Natural killer cell treated with Interleukin-12 subunit alpha and Interleukin-12 subunit beta and Interleukin-15 and Interleukin-18, amount 100 ng/mL, for 72 hours (primary cell): ENCODE measurements at regions not wholly inside any gene's neighbourhood (a gene's known extent, or its start where the extent isn't known, plus 50 kb on each side); places are given as distances from the start of the nearest gene placed in this dataset.
A peak's percentile ranks its signal among the peaks of the same experiment; 100 is the strongest.
"Not testable (repeated sequence)": the region's sequence is repeated elsewhere in the genome, so short reads cannot be mapped to it uniquely, and the experiment has no call there.

Experiments
- ATAC-seq, 2 donors: fragments of 150-1000 bp; cut with Tn5 transposase in 1 of 2; sonication (Bioruptor Pico), chemical (Tn5 transposase) in 1 of 2; 2 replicates each; pipeline ENCODE4 v1.10.0; 2021
- DNase-seq: peaks from one replicate; pipeline ENCODE4 v3.0.0; 2022; ENCODE audit warnings: low spot score
- H3K27ac Mint-ChIP-seq, 2 donors: 1 replicate in 1 of 2; 2 replicates in 1 of 2; pipeline ENCODE4 v1.8.0; 2022; ENCODE audit warnings: mixed read lengths in 2 of 2, mild to moderate bottlenecking in 1 of 2, moderate library complexity in 1 of 2
- H3K27me3 Mint-ChIP-seq, 2 donors: 1 replicate in 1 of 2; 2 replicates in 1 of 2; pipeline ENCODE4 v1.8.0; 2022; ENCODE audit warnings: mixed read lengths in 2 of 2
- H3K36me3 Mint-ChIP-seq: one replicate; pipeline ENCODE4 v1.8.0; 2022; ENCODE audit warnings: mixed read lengths
- H3K4me1 Mint-ChIP-seq, 2 donors: 1 replicate in 1 of 2; 2 replicates in 1 of 2; pipeline ENCODE4 v1.8.0; 2022; ENCODE audit warnings: low read depth in 2 of 2, mixed read lengths in 2 of 2, mild to moderate bottlenecking in 1 of 2
- H3K4me3 Mint-ChIP-seq: one replicate; pipeline ENCODE4 v1.8.0; 2022; ENCODE audit warnings: mixed read lengths
- H3K9me3 Mint-ChIP-seq: 2 replicates; pipeline ENCODE4 v1.8.0; 2022; ENCODE audit warnings: mixed read lengths

DNA sequence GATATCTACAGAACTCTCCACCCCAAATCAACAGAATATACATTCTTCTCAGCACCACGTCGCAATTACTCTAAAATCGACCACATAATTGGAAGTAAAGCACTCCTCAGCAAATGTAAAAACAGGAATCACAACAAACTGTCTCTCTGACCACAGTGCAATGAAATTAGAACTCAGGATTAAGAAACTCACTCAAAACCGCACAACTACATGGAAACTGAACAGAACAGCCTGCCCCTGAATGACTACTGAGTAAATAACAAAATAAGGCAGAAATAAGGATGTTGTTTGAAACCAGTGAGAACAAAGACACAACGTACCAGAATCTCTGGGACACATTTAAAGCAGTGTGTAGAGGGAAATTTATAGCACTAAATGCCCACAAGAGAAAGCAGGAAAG, 156.3 kb upstream of the SPRY1 start:
- not testable (repeated sequence) for H3K4me3 Mint-ChIP-seq, H3K27me3 Mint-ChIP-seq, H3K36me3 Mint-ChIP-seq, H3K4me1 Mint-ChIP-seq, H3K27ac Mint-ChIP-seq, H3K9me3 Mint-ChIP-seq, ATAC-seq, DNase-seq

DNA sequence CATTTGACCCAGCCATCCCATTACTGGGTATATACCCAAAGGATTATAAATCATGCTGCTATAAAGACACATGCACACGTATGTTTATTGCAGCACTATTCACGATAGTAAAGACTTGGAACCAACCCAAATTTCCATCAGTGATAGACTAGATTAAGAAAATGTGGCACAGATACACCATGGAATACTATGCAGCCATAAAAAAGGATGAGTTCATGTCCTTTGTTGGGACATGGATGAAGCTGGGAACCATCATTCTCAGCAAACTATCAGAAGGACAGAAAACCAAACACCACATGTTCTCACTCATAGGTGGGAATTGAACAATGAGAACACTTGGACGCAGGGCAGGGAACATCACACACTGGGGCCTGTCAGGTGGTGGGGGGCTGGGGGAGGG, 153.4 kb upstream of the SPRY1 start:
- not testable (repeated sequence) for H3K36me3 Mint-ChIP-seq, H3K9me3 Mint-ChIP-seq, DNase-seq, H3K4me3 Mint-ChIP-seq, H3K4me1 Mint-ChIP-seq, ATAC-seq, H3K27me3 Mint-ChIP-seq, H3K27ac Mint-ChIP-seq

DNA sequence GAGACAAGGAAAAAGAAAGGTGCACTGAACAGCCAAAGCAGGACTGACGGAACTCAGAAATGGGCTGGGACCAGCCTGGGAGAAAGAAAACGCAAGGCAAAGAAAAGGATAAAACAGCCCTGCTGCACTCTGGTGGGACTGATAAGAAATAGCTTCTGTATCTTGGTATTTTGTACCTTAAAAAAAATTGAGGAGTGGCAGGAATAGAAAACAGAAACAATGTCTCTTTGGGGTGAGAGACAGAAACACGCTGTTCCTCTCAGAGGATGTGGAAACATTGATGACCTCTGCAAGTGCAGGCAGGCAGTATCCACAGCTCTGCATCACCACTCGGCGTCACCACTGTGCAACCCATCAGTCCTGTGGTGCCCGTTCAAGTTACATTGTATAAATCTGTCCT, 152.5 kb upstream of the SPRY1 start:
- peak; percentile 48 to 61 for ATAC-seq
- H3K36me3 Mint-ChIP-seq: peaks cover 4% of the 10 kb centered on the region
- no peak overlapping the region for H3K27ac Mint-ChIP-seq
- no peak for DNase-seq
- H3K4me3 Mint-ChIP-seq: no peak overlapping the region
- H3K27me3 Mint-ChIP-seq: no peaks in the 10 kb centered on the region
- no peaks in the 10 kb centered on the region for H3K9me3 Mint-ChIP-seq
- peaks cover 7 to 12% of the 10 kb centered on the region in 2 donors for H3K4me1 Mint-ChIP-seq

DNA sequence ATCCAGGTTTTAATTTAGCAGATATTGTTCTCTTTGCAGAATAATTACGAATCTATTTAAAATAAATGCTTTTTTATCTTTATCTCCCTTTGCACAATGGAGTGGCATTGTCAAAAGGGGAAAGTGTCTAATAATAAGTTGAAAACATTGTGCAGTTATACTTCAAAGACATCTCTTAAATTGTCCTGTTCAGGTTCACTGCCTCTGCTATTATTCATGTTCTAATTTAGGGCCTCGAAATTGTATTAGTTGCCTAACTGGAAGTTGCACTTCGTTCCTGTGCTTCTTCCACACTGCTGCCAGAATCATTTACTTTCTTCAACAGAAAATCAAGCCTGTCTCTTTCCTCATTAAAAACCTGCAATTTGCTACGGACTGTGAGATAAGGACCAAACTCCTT, 150.5 kb upstream of the SPRY1 start:
- Mint-ChIP-seq H3K36me3 (no peaks in the 10 kb centered on the region), H3K4me3 (no peak overlapping the region), H3K27ac (no peak overlapping the region), H3K9me3 (no peaks in the 10 kb centered on the region), H3K27me3 (no peaks in the 10 kb centered on the region), H3K4me1 (peaks cover 7 to 12% of the 10 kb centered on the region in 2 donors)
- ATAC-seq (no peak), DNase-seq (no peak)

DNA sequence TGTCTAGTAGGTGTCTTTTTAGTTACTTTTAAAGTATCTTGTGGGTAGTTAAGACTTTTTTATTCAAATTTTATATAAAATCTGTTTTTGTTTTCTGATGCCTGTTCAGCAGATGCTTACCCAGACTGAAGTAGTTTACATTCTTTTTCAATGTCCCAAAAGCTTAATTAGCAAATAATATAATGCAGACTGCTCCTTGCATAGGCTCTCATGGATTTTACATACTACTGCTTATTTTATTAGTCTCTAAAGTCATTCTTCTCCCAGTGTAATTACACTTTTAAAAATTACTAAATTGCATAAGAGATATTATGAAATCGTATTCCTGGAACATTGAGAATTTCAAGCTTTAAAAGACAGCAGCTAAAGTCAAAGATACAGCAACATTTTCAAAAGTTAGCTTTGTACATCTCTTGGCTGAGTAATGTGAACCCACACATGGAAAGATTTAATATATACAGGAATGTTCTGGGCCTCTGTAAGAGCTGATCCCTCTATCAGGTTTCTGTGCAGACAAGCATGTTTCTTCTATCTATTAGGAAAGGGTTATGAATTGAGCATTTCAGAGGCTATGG, 148.4 kb upstream of the SPRY1 start:
- H3K4me3 Mint-ChIP-seq: no peak overlapping the region
- DNase-seq (no peak), ATAC-seq (no peak)
- no peaks in the 10 kb centered on the region for H3K9me3 Mint-ChIP-seq
- H3K4me1 Mint-ChIP-seq: peaks cover 7 to 16% of the 10 kb centered on the region in 2 donors
- H3K27ac Mint-ChIP-seq: no peak overlapping the region
- H3K36me3 Mint-ChIP-seq: no peaks in the 10 kb centered on the region
- H3K27me3 Mint-ChIP-seq: no peaks in the 10 kb centered on the region

DNA sequence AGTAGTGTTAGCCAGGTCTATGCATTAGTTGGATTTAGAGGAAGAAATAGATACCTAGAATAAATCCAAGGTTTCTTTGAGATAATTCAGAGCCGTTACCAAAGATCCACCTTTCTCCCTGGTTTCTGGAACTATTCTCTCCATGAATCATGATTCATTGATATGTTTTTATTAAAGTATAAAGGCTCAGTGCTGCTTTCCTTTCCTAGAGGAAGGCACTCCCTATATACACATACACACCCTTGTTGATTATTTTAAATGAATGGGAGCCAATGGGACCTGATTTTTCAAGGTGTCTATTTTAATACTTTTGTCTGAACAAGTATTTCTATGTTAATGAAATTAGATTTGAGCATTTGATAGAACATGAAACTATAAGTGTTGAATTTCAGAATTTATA, 146.8 kb upstream of the SPRY1 start:
- ATAC-seq: no peak
- Mint-ChIP-seq H3K4me3 (no peak overlapping the region), H3K27me3 (no peaks in the 10 kb centered on the region), H3K36me3 (no peaks in the 10 kb centered on the region), H3K9me3 (no peaks in the 10 kb centered on the region), H3K4me1 (peaks cover 11 to 17% of the 10 kb centered on the region in 2 donors), H3K27ac (no peak overlapping the region)
- no peak for DNase-seq

DNA sequence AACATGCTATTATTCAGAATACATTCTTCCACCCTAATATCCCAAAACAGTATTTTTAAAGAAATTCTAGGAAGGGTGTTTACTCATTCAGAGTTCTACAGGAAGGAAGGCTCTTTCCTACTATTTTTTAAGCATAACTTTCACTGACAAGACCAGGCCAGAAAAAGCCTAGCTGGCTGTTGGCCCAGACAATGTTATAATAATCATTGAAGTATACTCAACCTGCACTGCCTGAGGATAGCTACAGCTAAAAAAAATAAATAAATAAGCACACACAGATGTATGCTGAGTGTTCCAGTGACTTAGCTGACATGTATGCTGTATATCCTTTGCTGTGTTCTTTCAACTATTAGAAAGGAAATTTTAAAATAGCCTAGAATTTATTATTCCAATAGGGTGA, 145.8 kb upstream of the SPRY1 start:
- Mint-ChIP-seq H3K36me3 (no peaks in the 10 kb centered on the region), H3K27me3 (no peaks in the 10 kb centered on the region)

DNA sequence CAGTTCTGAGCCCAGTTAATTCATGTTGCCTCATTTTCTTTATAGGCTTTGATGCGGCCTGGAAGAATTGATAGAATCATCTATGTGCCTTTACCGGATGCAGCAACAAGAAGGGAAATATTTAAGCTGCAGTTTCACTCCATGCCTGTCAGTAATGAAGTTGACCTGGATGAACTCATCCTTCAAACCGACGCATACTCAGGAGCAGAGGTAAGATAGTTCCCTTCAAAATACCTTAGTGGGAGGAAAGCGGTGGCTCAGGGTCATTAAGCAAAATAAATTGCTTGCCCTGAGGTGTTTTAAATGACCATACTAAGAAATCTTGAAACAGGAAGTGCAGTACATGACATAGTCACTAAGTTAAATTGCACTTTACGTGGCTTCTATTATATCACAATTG, 140.6 kb upstream of the SPRY1 start:
- Mint-ChIP-seq H3K27me3 (no peaks in the 10 kb centered on the region), H3K36me3 (peaks cover 4% of the 10 kb centered on the region), H3K27ac (peak overlapping the region in 1 of 2 donors; percentile 84), H3K4me3 (no peak overlapping the region), H3K4me1 (peaks cover 34 to 42% of the 10 kb centered on the region in 2 donors), H3K9me3 (no peaks in the 10 kb centered on the region)
- no peak for DNase-seq
- ATAC-seq: no peak

More for the DNA sequence above, 145.8 kb upstream of the SPRY1 start:
- no peak overlapping the region for H3K27ac Mint-ChIP-seq
- H3K9me3 Mint-ChIP-seq: no peaks in the 10 kb centered on the region
- ATAC-seq (no peak), DNase-seq (no peak)
- H3K4me1 Mint-ChIP-seq: peaks cover 13 to 19% of the 10 kb centered on the region in 2 donors
- H3K4me3 Mint-ChIP-seq: no peak overlapping the region

DNA sequence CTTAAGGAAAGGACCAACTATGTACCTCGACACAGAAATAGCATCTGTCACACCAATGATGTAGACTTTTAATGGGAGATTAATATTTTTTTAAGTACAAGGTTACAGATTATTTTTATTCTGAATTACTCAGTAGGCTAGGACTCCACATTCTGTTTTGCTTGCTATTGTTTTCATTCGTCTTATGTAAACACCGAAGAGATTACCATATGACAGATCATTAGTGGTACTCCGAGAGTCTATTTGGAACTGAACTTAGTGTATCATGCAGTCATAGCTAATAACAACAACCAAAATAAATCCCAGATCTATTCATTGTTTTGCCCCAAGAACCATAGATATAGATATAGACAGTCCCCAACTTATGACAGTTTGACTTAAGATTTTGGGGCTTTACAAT, 139.7 kb upstream of the SPRY1 start:
- no peaks in the 10 kb centered on the region for H3K9me3 Mint-ChIP-seq
- peaks cover 4% of the 10 kb centered on the region for H3K36me3 Mint-ChIP-seq
- peak overlapping the region in 1 of 2 donors; percentile 84 for H3K27ac Mint-ChIP-seq
- H3K4me3 Mint-ChIP-seq: peak overlapping the region; percentile 71
- ATAC-seq (no peak), DNase-seq (no peak)
- no peaks in the 10 kb centered on the region for H3K27me3 Mint-ChIP-seq
- H3K4me1 Mint-ChIP-seq: peaks cover 34 to 42% of the 10 kb centered on the region in 2 donors

DNA sequence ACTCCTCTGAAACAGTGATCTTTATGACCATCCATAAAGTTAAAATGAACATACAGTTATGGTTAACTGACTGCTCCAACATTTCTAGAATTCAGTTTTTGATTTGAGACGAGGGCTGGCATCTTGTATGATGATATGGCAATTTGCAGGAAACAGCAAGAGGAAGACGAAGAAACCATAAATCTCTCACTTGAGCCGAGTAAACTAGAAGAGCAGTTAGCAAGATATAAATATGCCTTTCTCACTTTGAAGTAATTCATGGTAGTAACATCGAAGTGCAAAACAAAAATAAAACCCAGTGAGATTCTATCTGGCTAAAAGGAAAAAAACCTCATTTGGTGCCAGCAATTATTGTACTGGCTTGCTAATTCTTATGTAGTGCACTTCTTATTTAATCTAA, 139.0 kb upstream of the SPRY1 start:
- peaks cover 33 to 42% of the 10 kb centered on the region in 2 donors for H3K4me1 Mint-ChIP-seq
- ATAC-seq (no peak), DNase-seq (no peak)
- H3K27ac Mint-ChIP-seq: peak overlapping the region; percentile 59 to 84
- H3K9me3 Mint-ChIP-seq: no peaks in the 10 kb centered on the region
- peaks cover 4% of the 10 kb centered on the region for H3K36me3 Mint-ChIP-seq
- H3K4me3 Mint-ChIP-seq: peak overlapping the region; percentile 71
- H3K27me3 Mint-ChIP-seq: no peaks in the 10 kb centered on the region

DNA sequence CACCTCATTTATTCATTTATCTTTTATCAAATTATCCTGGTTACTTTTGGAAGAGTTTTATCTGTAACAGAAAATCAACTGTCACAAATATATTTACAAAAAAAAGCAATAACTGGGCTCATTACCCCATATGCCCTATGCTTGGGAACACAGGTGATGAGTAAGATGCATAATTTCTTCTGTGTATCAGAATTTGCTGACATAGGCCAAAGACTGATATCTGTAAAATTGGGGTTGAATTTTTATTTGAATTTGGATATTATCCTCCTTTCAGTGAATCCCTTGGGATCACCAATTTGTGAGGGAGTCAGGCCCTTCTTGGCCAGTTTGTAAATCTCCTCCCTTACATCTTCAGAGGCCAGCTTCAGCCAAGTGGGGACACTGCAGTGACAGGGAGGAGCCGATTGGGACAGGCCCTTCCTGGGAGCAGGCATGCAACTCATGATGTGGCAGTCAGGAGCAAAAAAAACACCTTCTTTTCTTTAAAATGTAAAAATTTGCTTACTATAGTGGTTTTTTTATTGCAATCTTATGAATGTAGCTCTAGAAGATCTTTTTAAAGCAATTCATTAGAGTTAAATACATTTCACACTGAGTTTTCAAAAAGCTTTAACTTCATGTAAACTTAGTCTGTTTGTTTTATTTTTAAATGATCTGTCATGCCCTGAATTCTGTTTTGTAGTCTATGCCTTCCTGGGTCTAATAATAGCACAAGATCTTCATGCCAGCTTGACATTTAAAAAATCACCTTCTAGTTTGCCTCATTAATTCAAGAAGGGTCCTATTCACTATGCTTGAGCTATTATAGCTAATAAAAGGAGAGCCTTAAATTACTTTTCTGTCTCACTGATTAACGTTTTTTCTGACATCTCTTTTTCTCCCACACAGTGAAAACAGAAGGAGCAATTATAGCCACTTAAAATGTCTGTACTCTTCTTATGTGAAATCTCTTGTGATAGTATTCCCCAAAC, 136.6 kb upstream of the SPRY1 start:
- H3K27ac Mint-ChIP-seq: peak overlapping the region in 1 of 2 donors; percentile 10
- no peaks in the 10 kb centered on the region for H3K9me3 Mint-ChIP-seq
- no peaks in the 10 kb centered on the region for H3K27me3 Mint-ChIP-seq
- H3K4me1 Mint-ChIP-seq: peaks cover 24 to 31% of the 10 kb centered on the region in 2 donors
- peaks cover 4% of the 10 kb centered on the region for H3K36me3 Mint-ChIP-seq
- H3K4me3 Mint-ChIP-seq: no peak overlapping the region
- ATAC-seq: no peak
- DNase-seq: no peak

DNA sequence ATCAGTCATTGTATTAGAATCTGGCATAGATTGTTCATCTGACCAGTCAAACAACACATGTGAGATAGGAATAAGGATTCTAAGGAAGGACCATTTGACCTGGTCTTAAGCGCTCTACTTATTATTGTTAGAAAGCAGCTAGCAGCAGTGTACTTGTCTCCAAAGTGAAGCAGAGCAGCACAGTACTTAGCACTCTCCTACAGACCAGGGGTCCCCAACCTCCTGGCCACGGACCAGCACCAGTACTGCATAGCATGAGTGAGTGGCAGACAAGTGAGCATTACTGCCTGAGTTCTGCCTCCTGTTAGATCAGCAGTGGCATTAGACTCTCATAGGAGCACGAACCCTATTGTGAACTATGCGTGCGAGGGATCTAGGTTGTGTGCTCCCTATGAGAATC, 135.9 kb upstream of the SPRY1 start:
- DNase-seq (no peak), ATAC-seq (no peak)
- H3K4me3 Mint-ChIP-seq: no peak overlapping the region
- peaks cover 4% of the 10 kb centered on the region for H3K36me3 Mint-ChIP-seq
- peak overlapping the region in 1 of 2 donors; percentile 10 for H3K27ac Mint-ChIP-seq
- peaks cover 24 to 31% of the 10 kb centered on the region in 2 donors for H3K4me1 Mint-ChIP-seq
- no peaks in the 10 kb centered on the region for H3K27me3 Mint-ChIP-seq
- no peaks in the 10 kb centered on the region for H3K9me3 Mint-ChIP-seq

DNA sequence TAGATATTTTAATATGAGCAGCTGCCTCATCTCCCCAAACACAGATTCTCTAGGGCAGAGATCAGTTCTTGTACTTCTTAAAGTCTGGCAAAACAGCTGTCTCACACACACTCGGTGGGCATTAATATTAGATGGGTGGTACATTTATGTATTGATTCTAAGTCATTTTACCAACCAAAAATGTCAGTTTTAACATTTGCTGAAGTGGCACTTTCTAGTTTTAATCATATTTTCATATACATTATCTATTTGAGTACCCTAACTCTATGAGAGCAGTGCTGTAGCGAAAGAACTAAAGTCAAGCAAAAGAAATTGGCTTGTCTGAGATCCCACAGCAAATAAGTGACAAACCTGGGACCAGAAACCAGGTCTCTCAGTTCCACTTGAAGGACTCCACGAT, 134.5 kb upstream of the SPRY1 start:
- Mint-ChIP-seq H3K4me1 (peaks cover 15 to 19% of the 10 kb centered on the region in 2 donors), H3K36me3 (peaks cover 4% of the 10 kb centered on the region), H3K27me3 (no peaks in the 10 kb centered on the region), H3K4me3 (no peak overlapping the region), H3K27ac (no peak overlapping the region), H3K9me3 (no peaks in the 10 kb centered on the region)
- DNase-seq (no peak), ATAC-seq (no peak)

DNA sequence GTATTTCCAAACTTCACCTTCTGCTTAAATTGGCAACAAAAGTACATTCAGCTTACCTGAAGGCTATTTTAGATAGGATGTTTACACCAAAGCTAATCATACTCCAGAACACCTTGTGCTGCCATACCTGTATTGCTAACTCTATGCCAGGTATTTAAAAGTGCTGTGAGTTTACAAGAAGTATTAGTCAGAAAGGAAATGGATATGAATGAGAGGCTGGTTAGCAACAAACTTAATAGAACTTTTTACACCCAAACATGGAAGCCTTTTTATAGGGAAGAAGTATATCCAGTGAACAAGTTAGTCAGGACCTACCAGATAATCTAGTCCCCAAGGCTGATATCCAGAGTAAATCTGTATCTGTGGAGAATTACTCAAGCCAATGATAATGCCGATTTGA, 131.2 kb upstream of the SPRY1 start:
- DNase-seq (no peak), ATAC-seq (no peak)
- Mint-ChIP-seq H3K36me3 (peaks cover 1% of the 10 kb centered on the region), H3K4me3 (no peak overlapping the region), H3K9me3 (no peaks in the 10 kb centered on the region), H3K4me1 (peaks cover 2 to 3% of the 10 kb centered on the region in 2 donors), H3K27ac (no peak overlapping the region), H3K27me3 (no peaks in the 10 kb centered on the region)
